OCI-M1 (cell line): ENCODE measurements at regions not wholly inside any gene's neighbourhood (a gene's known extent, or its start where the extent isn't known, plus 50 kb on each side); places are given as distances from the start of the nearest gene placed in this dataset.
A peak's percentile ranks its signal among the peaks of the same experiment; 100 is the strongest.
"Not testable (repeated sequence)": the region's sequence is repeated elsewhere in the genome, so short reads cannot be mapped to it uniquely, and the experiment has no call there.

Experiments used
- DNase-seq: peaks from one replicate; lab custom pipeline; 2025; lab: John Stamatoyannopoulos, UW

DNA sequence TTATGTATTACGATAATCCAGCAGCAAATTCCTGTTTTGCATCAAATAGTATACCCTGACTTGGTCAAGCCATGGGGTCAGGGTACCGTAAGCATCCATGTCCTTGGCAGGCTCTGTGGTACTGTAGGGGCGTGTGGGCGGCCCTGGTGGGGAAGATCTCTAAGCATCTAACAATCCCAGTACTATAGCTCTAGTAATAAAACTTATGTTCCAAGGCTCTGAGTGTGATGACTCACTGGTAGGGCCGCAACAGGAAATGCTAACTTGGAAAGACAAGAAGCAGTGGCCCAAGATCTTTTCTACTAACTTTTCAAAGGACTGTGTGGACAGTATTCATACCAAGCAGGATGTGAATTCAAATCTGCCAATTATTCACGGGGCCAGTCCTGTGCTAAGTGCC, 63.8 kb downstream of the CLEC18A start:
- not testable (repeated sequence) for DNase-seq

DNA sequence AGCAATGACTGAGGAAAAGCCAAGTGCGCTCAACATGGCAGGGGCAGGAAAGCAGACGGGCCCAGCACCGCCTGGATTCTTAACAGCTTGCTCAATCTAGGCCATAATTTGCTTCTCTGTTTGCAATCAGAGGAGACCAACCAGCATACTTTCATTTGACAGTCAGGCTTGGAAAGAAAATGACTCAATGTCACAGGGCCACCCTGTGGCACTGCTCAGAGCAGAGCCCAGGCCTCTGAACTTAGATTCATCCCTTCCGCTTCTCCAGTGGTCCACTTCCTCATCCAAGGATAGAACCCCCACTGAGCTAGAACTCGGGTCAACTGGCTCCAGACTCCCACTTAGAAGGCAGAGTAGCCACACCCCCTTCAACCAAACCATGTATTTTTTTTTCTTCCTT, 65.6 kb downstream of the CLEC18A start:
- DNase-seq = not testable (repeated sequence)

DNA sequence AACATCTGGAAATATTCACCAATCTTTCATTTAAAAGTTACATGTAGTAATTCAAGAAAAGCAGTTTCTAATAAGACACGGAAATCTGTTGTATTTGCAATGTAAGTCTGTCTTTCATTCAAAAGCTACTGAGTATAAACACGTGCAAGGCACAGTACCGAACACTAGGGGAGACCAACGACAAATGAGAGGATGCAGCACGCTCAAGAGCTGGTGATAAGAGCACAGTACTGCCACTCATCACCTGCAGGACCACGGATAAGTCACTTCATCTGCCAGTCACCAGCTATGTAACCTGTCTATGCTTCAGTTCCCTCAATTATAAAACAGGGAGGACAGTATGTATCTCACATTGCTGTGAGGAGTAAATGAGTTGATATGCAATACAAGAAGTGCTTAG, 67.1 kb downstream of the CLEC18A start:
- DNase-seq = peak; percentile 13

DNA sequence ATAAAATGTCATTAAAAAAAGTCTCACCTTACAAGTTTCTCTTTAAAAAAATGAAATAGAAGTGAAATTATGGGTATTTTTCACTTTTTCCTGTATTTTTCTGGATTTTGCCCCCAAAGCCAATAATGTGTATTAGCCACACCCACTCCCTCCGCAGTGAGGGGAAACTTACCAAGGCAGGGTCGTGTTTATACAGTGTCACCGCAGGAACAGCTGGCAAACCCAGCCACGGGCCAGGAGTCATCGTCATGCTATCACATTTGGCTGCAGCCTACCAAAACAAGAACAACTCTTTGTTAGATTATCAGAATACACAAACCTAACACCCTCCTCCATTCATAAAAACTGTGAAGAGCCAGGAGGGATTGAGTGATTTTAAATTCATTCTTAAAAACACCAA, 72.1 kb downstream of the CLEC18A start:
- not testable (repeated sequence) for DNase-seq

DNA sequence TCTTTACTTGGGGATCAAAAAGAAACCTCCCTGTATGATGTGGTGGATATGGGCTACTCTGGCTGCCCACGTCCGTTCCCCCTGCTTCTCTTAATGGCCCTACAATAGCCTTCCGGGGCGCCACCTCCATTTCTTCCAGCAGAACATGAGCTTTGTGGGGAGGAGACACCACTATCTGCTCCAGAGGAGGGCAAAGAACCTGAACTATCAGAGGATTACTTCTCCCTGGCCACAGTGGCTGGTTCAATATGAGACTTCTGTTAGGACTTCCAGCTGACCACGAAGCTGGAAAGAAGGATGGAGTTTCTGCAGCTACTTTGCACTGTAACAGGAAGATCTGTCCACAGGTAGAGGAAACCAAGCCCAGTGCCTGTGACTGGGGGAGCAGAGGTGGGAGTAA, 72.8 kb downstream of the CLEC18A start:
- not testable (repeated sequence) for DNase-seq

DNA sequence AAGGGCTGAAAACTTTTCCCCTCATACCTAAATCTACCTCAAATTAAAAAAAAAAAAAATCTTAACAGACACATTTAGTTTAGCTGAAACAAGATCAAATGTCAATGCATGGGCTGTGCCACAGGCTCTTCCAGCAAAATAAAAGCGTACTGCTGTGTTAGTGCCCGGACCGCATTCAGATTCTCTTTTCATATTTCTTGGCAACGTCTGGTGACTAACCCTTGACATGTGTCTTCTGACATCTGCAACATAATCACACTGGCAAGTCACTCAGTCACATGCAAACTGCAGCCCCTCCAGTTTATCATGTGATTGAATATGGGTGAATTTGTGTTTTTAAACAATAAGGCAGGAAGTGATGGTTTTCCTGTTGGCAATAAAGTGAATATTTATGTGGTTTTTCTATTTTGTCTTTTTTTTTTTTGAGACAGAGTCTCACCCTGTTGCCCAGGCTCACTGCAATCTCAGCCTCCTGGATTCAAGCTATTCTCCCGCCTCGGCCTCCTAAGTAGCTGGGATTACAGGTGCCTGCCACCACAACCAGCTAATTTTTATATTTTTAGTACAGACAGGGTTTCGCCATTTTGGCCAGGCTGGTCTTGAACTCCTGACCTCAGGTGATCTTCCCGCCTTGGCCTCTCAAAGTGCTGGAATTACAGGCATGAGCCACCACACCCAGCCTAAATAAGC, 75.2 kb downstream of the CLEC18A start:
- not testable (repeated sequence) for DNase-seq

DNA sequence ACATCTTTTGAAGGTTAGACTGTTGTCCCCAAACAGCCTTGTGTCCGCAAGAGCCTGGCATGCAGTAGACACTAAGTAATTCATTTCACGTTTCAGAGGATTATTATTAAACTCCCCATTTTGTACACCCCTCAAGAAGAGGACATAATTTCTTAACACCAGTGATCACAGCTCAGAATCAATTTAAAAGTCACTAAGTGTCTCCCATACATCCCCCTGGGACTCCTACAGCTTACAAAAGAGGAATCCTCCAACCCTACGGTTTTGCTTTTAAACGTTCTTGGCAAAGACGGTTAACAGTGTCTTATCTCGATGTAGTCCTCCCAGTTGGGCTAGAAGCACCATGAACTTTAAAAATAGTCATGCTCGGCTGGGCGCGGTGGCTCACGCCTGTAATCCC, 81.2 kb upstream of the PDPR start:
- DNase-seq = not testable (repeated sequence)

DNA sequence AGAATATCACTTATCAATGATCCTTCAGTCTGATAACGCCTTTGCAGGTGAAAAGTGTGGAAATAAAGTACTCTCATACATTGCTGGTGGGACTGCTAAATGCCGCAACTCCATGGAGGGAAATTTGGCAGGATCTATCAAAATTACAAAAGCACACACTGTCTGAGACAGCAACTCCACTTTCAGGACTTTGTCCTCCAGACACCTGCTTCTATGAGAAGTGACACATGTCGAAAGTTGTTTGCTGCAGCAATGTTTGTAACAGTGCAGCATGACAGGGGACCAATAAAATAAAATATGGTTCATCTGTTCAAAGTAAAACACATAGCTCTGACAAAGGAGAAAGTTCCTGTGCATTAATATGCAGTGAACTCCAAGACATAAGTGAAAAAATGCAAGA, 76.2 kb upstream of the PDPR start:
- DNase-seq = not testable (repeated sequence)

DNA sequence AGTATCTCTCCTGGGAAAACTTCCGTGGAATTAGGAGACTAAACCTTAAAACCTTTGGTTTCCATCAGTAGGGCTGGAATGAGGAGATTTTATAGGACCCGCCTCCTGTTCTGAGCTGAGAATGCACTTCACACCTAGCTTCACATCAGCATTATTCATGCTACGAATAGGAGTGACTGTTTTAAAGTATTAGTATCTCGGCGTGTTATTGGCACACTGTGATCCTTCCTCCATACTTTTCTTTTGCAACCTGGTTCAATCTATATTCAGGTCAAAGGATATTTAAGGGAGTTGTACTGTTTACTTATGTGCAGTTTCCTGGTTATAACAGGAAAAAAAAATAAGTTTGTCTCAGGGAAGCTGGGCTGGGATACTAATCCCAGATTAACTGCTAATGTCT, 73.6 kb upstream of the PDPR start:
- not testable (repeated sequence) for DNase-seq

DNA sequence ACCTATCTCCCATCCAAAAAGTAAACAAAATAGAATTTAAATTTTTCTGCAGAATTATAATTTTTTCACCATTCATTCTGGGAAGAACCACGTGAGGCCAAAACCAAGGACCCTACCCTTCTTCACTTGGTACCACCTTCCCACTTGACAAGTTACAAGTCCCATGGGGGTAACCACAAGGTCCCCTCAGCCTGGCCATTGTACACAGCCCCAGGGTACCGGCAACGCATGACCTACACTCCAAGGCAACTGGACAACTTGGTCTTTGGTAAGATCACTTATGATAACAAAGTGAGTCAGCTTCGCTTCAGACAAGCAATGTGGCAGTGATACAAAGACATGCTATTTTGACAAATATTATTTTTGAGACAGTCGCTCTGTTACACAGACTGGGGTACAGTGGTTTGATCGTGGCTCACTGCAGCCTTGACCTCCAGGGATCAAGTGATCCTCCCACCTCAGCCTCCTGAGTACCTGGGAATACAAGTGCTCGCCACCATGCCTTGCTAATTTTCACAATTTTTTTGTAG, 70.5 kb upstream of the PDPR start:
- not testable (repeated sequence) for DNase-seq

DNA sequence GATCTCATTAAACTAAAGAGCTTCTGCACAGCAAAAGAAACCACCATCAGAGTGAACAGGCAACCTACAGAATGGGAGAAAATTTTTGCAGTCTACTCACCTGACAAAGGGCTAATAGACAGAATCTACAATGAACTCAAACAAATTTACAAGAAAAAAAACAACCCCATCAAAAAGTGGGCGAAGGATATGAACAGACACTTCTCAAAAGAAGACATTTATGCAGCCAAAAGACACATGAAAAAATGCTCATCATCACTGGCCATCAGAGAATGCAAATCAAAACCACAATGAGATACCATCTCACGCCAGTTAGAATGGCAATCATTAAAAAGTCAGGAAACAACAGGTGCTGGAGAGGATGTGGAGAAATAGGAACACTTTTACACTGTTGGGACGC, 67.6 kb upstream of the PDPR start:
- DNase-seq = not testable (repeated sequence)

DNA sequence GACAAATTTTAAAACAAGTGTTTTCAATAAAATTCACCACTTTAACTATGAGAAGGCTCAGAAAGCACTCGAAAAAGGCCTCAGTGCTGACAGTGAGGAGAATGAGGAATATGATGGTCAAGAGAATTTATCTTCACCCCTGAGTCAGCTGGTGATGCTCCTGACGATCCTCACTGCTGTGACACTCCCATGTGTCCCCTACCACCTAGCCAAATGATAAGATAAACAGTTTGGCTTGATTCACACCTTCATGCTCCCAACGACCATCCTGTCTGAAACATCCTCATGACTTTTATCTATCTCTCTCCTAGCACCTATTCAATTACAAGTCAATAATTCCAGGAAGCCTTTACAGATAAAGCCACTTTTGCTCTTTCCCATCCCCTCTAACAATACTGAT, 66.0 kb upstream of the PDPR start:
- DNase-seq = not testable (repeated sequence)

DNA sequence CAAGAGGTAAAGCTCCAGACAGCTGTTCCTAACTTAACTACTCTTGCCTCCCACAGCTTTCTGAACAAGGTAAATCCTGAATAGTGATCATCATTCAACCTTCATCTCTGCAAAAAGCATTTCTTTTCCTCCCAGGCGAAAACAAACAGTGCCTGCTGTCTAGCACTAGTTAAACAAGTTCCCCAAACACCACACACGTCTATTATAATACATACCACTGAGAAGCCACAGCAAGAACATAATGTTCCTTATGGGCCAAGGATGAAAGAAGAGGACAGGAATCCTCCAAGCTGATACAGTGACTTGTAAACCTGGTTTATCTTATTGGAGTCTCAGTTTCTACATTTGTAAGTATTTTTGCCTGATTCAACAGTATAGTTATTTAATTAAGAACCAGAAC, 56.1 kb upstream of the PDPR start:
- not testable (repeated sequence) for DNase-seq

DNA sequence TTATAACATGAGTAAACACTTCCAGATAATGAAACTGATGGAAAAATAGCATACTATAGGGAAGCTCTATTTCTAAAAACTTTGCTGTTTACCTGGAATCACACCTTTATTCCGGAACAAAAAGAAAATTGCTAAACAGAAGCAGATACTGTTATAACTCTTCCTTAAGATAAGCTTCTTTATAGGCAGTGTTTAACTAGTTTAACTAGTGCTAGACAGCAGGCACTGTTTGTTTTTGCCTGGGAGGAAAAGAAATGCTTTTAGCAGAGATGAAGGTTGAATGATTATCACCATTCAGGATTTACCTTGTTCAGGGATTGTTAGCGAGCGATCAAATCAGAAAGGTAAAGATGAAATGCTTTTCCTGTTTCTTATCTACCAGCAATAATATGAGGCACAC, 54.7 kb upstream of the PDPR start:
- not testable (repeated sequence) for DNase-seq

DNA sequence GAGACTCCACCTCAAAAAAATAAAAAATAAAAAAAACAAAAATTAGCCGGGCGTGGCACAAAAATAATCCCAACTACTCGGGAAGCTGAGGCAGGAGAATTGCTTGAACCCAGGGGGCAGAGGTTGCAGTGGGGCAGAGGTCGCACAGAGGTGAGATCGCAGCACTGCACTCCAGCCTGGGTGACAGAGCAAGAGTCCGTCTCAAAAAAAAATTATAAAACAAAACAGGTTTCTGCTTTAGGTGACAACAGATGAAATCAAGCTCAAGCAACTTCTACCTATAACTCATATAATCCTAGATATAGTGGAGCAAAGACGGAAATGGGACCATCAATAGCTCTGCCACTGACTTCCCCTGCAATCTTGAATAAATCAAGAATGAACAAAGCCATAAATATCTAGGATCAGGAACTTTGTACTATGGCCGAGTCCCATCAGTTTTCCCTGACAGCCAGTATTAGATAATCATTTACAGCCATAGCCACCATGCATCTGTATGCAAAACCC, 53.6 kb upstream of the PDPR start:
- not testable (repeated sequence) for DNase-seq

DNA sequence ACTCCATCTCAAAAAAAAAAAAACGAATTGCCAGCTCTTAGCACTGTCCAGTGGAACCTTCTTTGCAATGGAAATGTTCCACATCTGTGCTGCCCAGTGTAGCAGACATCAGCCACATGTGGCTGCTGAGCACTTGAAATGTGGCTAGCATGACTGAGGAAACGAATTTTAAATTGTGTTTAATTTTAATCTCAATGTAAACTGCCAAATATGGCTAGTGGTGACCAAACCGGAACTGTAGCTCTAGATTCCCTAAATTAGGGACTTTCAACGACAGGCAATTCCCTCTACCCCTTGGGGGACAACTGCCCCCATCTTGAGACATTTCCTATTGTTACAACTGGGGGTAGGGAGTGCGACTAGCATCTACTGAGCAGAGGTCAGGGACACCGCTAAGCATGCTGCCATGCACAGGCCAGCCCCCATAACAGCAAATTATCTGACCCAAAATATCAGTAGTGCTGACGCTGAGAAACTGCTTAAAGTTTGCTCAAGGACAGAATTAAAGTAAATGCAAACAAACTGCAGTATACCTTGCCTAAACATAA, 52.4 kb upstream of the PDPR start:
- not testable (repeated sequence) for DNase-seq

DNA sequence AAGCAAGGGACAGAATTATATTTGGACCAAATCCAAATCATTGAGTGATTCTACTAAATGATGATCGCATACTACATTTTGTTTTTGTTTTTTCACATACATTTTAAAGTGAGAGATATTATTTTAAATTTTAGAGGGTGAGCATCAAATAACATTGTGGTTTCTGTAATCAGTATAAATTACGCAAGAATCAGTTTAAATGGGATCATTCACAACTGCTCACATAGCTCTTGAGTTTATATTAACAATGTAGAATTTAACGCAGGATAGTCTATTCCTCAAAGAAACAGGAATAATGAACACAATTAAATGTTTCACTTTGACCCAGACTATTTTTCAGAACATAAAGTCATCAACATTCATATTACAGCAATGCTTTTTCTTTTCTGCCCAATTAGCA, 51.2 kb upstream of the PDPR start:
- DNase-seq = not testable (repeated sequence)
